BJ (cell line): ENCODE measurements at regions not wholly inside any gene's neighbourhood (a gene's known extent, or its start where the extent isn't known, plus 50 kb on each side); places are given as distances from the start of the nearest gene placed in this dataset.

Experiments
- CTCF ChIA-PET: fragments of 350-600 bp; formaldehyde crosslinking; extraction: SDS; loops from one replicate; lab custom pipeline; 2021; ENCODE audit warnings: antibody characterized with exemption, inconsistent platforms; lab: Yijun Ruan, JAX
- POLR2A ChIA-PET: fragments of 300-600 bp; sonication (Branson Sonifier 250); formaldehyde crosslinking; extraction: SDS; loops from one replicate; lab custom pipeline; 2021; ENCODE audit warnings: antibody characterized with exemption; lab: Charles Lee
- DNase-seq: peaks from one replicate; pipeline ENCODE4 v3.0.0-alpha.2; 2011; ENCODE audit warnings: low read depth
- H3K27me3 ChIP-seq: 2 replicates; pipeline ENCODE4 v1.6.0; 2011; ENCODE audit warnings: low read length; ENCODE audit not compliant: control insufficient read depth, insufficient read depth
- H3K36me3 ChIP-seq: 2 replicates; pipeline ENCODE4 v1.5.1; 2011; ENCODE audit warnings: low read length; ENCODE audit not compliant: control insufficient read depth, insufficient read depth
- H3K4me3 ChIP-seq: 2 replicates; pipeline ENCODE4 v1.5.1; 2011; ENCODE audit warnings: low read depth, mild to moderate bottlenecking, control low read depth, low read length
- TF ChIP-seq, protein P1 (sequence below): IDR thresholded peaks from 2 replicates; pipeline ENCODE4 v1.5.1; 2011; ENCODE audit warnings: low read depth, mild to moderate bottlenecking, control low read depth, inconsistent platforms, low read length, moderate library complexity; ENCODE audit not compliant: insufficient read depth

GRCh38 chr7:67598469-67598868, 601.8 kb downstream of the TYW1 start:
- ChIA-PET CTCF (no interaction called here), POLR2A (no interaction called here)
- DNase-seq, result no peak
- Histone ChIP-seq H3K36me3 (no peaks in the 10 kb centered on the region), H3K27me3 (no peaks in the 10 kb centered on the region), H3K4me3 (no peak overlapping the region)
- TF ChIP-seq, protein P1, sequence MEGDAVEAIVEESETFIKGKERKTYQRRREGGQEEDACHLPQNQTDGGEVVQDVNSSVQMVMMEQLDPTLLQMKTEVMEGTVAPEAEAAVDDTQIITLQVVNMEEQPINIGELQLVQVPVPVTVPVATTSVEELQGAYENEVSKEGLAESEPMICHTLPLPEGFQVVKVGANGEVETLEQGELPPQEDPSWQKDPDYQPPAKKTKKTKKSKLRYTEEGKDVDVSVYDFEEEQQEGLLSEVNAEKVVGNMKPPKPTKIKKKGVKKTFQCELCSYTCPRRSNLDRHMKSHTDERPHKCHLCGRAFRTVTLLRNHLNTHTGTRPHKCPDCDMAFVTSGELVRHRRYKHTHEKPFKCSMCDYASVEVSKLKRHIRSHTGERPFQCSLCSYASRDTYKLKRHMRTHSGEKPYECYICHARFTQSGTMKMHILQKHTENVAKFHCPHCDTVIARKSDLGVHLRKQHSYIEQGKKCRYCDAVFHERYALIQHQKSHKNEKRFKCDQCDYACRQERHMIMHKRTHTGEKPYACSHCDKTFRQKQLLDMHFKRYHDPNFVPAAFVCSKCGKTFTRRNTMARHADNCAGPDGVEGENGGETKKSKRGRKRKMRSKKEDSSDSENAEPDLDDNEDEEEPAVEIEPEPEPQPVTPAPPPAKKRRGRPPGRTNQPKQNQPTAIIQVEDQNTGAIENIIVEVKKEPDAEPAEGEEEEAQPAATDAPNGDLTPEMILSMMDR, result no peak

DNA sequence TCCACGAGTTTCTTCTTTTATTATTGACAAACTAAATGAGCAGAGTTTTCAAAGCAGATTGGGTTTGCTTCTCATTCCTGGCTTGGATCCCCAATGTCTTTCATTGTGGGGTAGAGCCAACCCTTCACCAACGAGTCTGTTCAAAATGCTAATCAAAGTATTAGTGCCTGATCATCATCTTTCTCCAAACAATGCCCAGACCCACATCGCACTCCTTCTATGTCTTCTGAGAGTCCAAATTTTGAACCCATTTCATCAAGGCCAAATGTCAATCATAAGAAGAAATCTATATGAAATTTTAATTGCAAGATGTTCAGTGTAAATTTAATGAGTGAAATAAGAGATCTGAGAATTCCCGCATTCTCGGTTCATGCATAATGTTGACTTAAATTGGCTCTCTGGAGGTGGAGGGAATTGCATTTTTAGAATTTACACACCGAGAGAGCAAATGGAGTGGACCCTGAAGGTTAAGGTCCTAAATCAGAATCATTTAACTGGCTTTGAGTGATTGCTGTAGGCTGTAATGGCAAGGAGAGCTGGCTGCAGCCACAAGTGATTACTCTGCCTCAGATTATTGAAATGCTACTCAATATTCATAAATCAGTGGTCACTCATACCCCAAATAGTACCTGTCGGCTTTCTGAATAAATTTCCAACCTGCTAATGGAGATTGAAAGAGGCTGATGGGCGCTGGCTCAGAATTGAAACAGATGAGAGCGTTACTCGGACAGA, 602.9 kb downstream of the TYW1 start:
- H3K36me3 ChIP-seq, result no peaks in the 10 kb centered on the region
- no peak overlapping the region for H3K4me3 ChIP-seq
- no peak for DNase-seq
- ChIA-PET POLR2A (no interaction called here), CTCF (no interaction called here)
- TF ChIP-seq, protein P1, result no peak
- H3K27me3 ChIP-seq, result no peaks in the 10 kb centered on the region

- Histone ChIP-seq H3K4me3 (no peak overlapping the region), H3K27me3 (no peaks in the 10 kb centered on the region), H3K36me3 (no peaks in the 10 kb centered on the region)
- ChIA-PET POLR2A (no interaction called here), CTCF (no interaction called here)
- DNase-seq, result no peak
- TF ChIP-seq, protein P1, result no peak
Observed at GRCh38 chr7:67602246-67602887, 605.7 kb downstream of the TYW1 start.

DNA sequence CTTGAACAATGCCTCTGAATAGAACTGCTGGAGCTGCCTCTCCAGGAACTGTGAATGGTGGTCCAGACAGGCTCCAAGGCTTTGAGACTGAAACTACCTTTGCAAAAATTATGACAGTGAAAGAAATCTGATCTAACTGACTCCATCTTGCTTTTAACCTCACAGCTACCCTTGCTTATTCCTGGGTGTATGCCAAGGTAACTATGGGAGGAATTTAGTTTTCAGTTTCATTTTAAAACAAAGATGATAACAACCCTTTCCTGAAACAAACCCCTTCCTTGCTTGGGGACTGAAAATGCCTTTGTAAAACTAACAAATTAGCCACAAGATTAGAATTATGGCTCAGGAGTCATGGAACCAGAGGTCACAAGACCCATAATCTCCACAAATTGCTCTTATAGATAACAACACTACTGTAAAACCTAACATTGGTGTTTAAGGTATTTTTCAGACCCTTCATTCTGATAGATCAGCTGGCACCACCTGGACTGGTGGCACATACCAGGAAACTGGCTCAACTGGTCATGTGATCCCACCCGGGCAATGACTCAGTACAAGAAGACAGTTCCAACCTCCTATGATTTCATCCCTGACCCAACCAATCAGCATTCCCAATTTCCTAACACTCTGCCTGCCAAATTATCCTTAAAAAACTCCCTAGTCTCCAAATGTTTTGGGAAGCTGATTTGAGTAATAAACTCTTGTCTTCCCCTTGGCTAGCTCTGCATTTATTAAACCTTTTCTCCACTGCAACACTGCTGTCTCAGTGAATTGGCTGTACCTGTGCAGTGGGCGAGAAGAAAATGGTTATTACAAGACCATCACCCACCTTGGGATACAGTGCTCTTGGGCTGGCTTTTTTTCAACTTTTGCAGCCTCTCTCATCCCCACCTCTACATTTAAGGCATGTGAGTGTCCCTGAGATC, 608.1 kb downstream of the TYW1 start:
- no peak for DNase-seq
- H3K4me3 ChIP-seq, result no peak overlapping the region
- H3K36me3 ChIP-seq, result no peaks in the 10 kb centered on the region
- no peaks in the 10 kb centered on the region for H3K27me3 ChIP-seq
- CTCF ChIA-PET, result no interaction called here
- TF ChIP-seq, protein P1, result no peak
- POLR2A ChIA-PET, result no interaction called here

DNA sequence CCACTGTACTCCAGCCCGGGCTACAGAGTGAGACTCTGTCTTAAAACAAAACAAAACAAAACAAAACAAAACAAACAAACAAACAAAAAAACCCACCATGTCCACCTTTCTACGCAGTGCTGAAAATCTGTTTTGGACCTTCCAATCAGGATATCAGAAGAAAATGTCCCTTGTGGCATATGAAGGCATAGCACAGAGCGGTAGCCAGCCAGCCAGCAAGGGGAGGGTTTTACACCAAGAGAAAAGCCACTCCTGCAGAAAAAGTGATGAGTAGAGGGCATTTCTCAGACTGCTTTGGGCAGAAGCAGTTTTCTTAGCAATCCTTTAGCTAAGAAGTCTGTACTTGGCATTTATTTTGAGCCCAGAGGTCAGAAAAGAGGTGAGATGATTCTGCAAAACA, 612.2 kb downstream of the TYW1 start:
- Histone ChIP-seq H3K4me3 (no peak overlapping the region), H3K36me3 (no peaks in the 10 kb centered on the region), H3K27me3 (no peaks in the 10 kb centered on the region)
- DNase-seq, result no peak
- ChIA-PET POLR2A (no interaction called here), CTCF (no interaction called here)
- TF ChIP-seq, protein P1, result no peak
